A549 (cell line): ENCODE measurements at regions not wholly inside any gene's neighbourhood (a gene's known extent, or its start where the extent isn't known, plus 50 kb on each side); places are given as distances from the start of the nearest gene placed in this dataset.

Experiments used
- ATAC-seq, 2 experiments: fragments of 200-7000 bp in 1 of 2; fragments of >200 bp in 1 of 2; cut with Nextera tagmentation in 1 of 2; cut with Tn5 transposase in 1 of 2; 3 replicates each; pipeline versions ENCODE4 v1.8.0 to v1.9.1; 2018 to 2020; ENCODE audit warnings: mild to moderate bottlenecking in 1 of 2, moderate library complexity in 1 of 2
- CTCF ChIA-PET: fragments of 300-600 bp; sonication (Branson Sonifier 250); formaldehyde crosslinking; extraction: SDS; loops from one replicate; lab custom pipeline; 2021; ENCODE audit warnings: antibody characterized with exemption, inconsistent platforms; lab: Yijun Ruan, JAX
- POLR2A ChIA-PET: fragments of 350-600 bp; formaldehyde crosslinking; extraction: SDS; loops from one replicate; lab custom pipeline; 2021; ENCODE audit warnings: antibody characterized with exemption, inconsistent platforms; lab: Yijun Ruan, JAX
- DNase-seq, 2 experiments: peaks; one replicate each; pipeline versions ENCODE4 v3.0.0 to v3.0.0-alpha.2; 2011 to 2016; ENCODE audit warnings: low read depth in 1 of 2, low spot score in 1 of 2
- FAIRE-seq: peaks from 2 replicates; lab custom pipeline; 2011; peaks lifted over from hg19 to GRCh38; lab: Jason Lieb, UNC
- H3K27ac ChIP-seq, 2 experiments: fragments of >200 bp; sonication (Bioruptor Twin); formaldehyde crosslinking; 3 replicates each; pipeline ENCODE4 v1.5.1; 2016 to 2017
- H3K4me1 ChIP-seq: fragments of >200 bp; sonication (Bioruptor Twin); formaldehyde crosslinking; 3 replicates; pipeline ENCODE4 v1.6.1; 2016
- H3K4me2 ChIP-seq: fragments of >200 bp; sonication (Bioruptor Twin); formaldehyde crosslinking; 3 replicates; pipeline ENCODE4 v1.6.1; 2016
- H3K4me3 ChIP-seq: fragments of >200 bp; sonication (Bioruptor Twin); formaldehyde crosslinking; 3 replicates; pipeline ENCODE4 v1.5.1; 2016
- H3K9me3 ChIP-seq: fragments of >200 bp; sonication (Bioruptor Twin); formaldehyde crosslinking; 3 replicates; pipeline ENCODE4 v1.6.1; 2016
- CBX8 ChIP-seq: fragments of 200-600 bp; sonication (generic); IDR thresholded peaks from 2 replicates; pipeline ENCODE4 v1.6.1; 2016
- CEBPB ChIP-seq, 2 experiments: fragments of >200 bp in 1 of 2; sonication (Bioruptor Twin) in 1 of 2; formaldehyde crosslinking in 1 of 2; IDR thresholded peaks; 2 replicates each; pipeline ENCODE4 v1.6.1; 2012 to 2016
- CTCF ChIP-seq: fragments of >200 bp; sonication (Bioruptor Twin); formaldehyde crosslinking; IDR thresholded peaks from 3 replicates; pipeline ENCODE4 v1.5.1; 2016
- EHF ChIP-seq: fragments of 250-450 bp; sonication (Bioruptor Pico); IDR thresholded peaks from 2 replicates; pipeline ENCODE4 v1.5.0; 2020; ENCODE audit warnings: mild to moderate bottlenecking
- ESRRA ChIP-seq: fragments of 150-350 bp; IDR thresholded peaks from 2 replicates; pipeline ENCODE4 v1.6.1; 2014; ENCODE audit warnings: mild to moderate bottlenecking, low read length, borderline replicate concordance
- FOSB ChIP-seq: fragments of 250-450 bp; sonication (Bioruptor Pico); IDR thresholded peaks from 2 replicates; pipeline ENCODE4 v1.5.0; 2020; ENCODE audit warnings: mild to moderate bottlenecking, moderate library complexity
- HDAC2 ChIP-seq: fragments of 200-600 bp; sonication (generic); IDR thresholded peaks from 2 replicates; pipeline ENCODE4 v1.6.1; 2016
- HOXA7 ChIP-seq: fragments of 250-450 bp; sonication (Bioruptor Pico); IDR thresholded peaks from 2 replicates; pipeline ENCODE4 v1.5.0; 2020; ENCODE audit warnings: mild to moderate bottlenecking, moderate library complexity
- HOXB13 ChIP-seq: fragments of 250-450 bp; sonication (Bioruptor Pico); IDR thresholded peaks from 2 replicates; pipeline ENCODE4 v1.5.0; 2020; ENCODE audit warnings: low read depth, mild to moderate bottlenecking, moderate library complexity
- HOXB5 ChIP-seq: fragments of 250-450 bp; sonication (Bioruptor Pico); IDR thresholded peaks from 2 replicates; pipeline ENCODE4 v1.5.0; 2020; ENCODE audit warnings: mild to moderate bottlenecking, moderate library complexity
- KDM1A ChIP-seq: fragments of 200-600 bp; sonication (generic); IDR thresholded peaks from 2 replicates; pipeline ENCODE4 v1.6.1; 2016; ENCODE audit warnings: low read depth, mild to moderate bottlenecking
- MAFK ChIP-seq: fragments of 450-650 bp; IDR thresholded peaks from 2 replicates; pipeline ENCODE4 v1.6.1; 2014; ENCODE audit not compliant: partially characterized antibody
- MAX ChIP-seq: IDR thresholded peaks from 2 replicates; pipeline ENCODE4 v1.6.1; 2012
- MYC ChIP-seq: IDR thresholded peaks from 2 replicates; pipeline ENCODE4 v1.6.1; 2012; ENCODE audit warnings: mild to moderate bottlenecking, inconsistent platforms, low read length, improper control_type of control experiment, borderline replicate concordance
- NR3C1 ChIP-seq: fragments of >200 bp; sonication (Bioruptor Twin); formaldehyde crosslinking; IDR thresholded peaks from 3 replicates; pipeline ENCODE4 v1.6.1; 2017
- PHF8 ChIP-seq: fragments of 200-600 bp; sonication (generic); IDR thresholded peaks from 2 replicates; pipeline ENCODE4 v1.6.1; 2016; ENCODE audit warnings: low read depth, mild to moderate bottlenecking, antibody characterized with exemption, moderate library complexity, borderline replicate concordance
- RFX5 ChIP-seq: fragments of 450-650 bp; IDR thresholded peaks from 2 replicates; pipeline ENCODE4 v1.7.1; 2014; ENCODE audit warnings: antibody characterized with exemption, mild to moderate bottlenecking, moderate library complexity
- SMC3 ChIP-seq: fragments of >200 bp; sonication (Bioruptor Twin); formaldehyde crosslinking; IDR thresholded peaks from 3 replicates; pipeline ENCODE4 v1.6.1; 2018; ENCODE audit warnings: inconsistent platforms
- SREBF2 ChIP-seq: fragments of 450-650 bp; IDR thresholded peaks from 2 replicates; pipeline ENCODE4 v1.6.1; 2014; ENCODE audit warnings: mild to moderate bottlenecking, moderate library complexity
- TFCP2L1 ChIP-seq: fragments of 250-450 bp; sonication (Bioruptor Pico); IDR thresholded peaks from 2 replicates; pipeline ENCODE4 v1.5.0; 2021; ENCODE audit warnings: mild to moderate bottlenecking
- TP53 ChIP-seq: fragments of 250-450 bp; sonication (Bioruptor Pico); IDR thresholded peaks from 2 replicates; pipeline ENCODE4 v1.5.0; 2021; ENCODE audit warnings: mild to moderate bottlenecking, moderate library complexity
- ZNF302 ChIP-seq: fragments of 250-450 bp; sonication (Bioruptor Pico); IDR thresholded peaks from 2 replicates; pipeline ENCODE4 v1.9.0; 2021; ENCODE audit warnings: inconsistent platforms, mild to moderate bottlenecking, moderate library complexity
- ZSCAN20 ChIP-seq: fragments of 250-450 bp; sonication (Bioruptor Pico); IDR thresholded peaks from 2 replicates; pipeline ENCODE4 v1.8.0; 2022; ENCODE audit warnings: mild to moderate bottlenecking, moderate library complexity
- WGBS: methylation state at CpG from one replicate; pipeline ENCODE4 v1.1.6; 2017; ENCODE audit errors: missing lambda C conversion rate; 5-methylcytosine and 5-hydroxymethylcytosine counted together
- TF ChIP-seq, protein P1 (sequence below): fragments of 450-650 bp; IDR thresholded peaks from 2 replicates; pipeline ENCODE4 v1.6.1; 2014; ENCODE audit warnings: antibody characterized with exemption
- TF ChIP-seq, protein P2 (sequence below): fragments of 250-450 bp; sonication (Bioruptor Pico); IDR thresholded peaks from 2 replicates; pipeline ENCODE4 v1.5.0; 2021; ENCODE audit warnings: mild to moderate bottlenecking, moderate library complexity, borderline replicate concordance
- TF ChIP-seq, protein P3 (sequence below): fragments of 150-350 bp; IDR thresholded peaks from 2 replicates; pipeline ENCODE4 v1.6.1; 2014; ENCODE audit warnings: low read depth, mild to moderate bottlenecking, low read length

DNA sequence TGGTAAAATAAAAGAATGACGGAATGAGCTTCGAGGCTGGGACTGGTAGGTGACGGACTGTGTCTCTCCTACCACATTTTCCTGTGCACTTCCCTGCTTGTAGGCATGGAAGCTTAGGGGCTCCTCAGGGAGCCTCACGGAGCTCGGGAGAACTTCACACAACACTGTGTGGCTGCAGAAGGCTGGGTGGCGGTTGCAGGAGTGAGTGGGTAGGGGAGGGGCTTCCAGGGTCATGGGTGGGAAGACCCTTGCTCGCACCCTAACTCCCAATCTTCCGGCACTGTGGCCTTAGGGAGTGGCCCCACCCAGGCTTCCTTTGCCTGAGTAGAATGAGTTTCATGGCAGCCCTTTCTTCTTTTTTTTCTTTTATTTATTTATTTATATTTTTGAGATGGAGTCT lies 128.6 kb downstream of the INHBB start:
- peak overlapping the region in 1 of 2 experiments; percentile 11; a peak in 1 of 6 replicates for H3K27ac ChIP-seq
- H3K4me2 ChIP-seq, result no peak overlapping the region
- no peak overlapping the region for H3K4me3 ChIP-seq
- 96% methylated on average over 8 of the region's 8 CpGs for WGBS
- DNase-seq (no peak), ATAC-seq (no peak), FAIRE-seq (no peak)
- TF ChIP-seq ZSCAN20 (CRISPR knock-in tag) (no peak), HDAC2 (no peak), TP53 (CRISPR knock-in tag) (no peak), SMC3 (no peak), HOXB5 (CRISPR knock-in tag) (no peak), HOXA7 (CRISPR knock-in tag) (no peak)
- TF ChIP-seq, protein P1, sequence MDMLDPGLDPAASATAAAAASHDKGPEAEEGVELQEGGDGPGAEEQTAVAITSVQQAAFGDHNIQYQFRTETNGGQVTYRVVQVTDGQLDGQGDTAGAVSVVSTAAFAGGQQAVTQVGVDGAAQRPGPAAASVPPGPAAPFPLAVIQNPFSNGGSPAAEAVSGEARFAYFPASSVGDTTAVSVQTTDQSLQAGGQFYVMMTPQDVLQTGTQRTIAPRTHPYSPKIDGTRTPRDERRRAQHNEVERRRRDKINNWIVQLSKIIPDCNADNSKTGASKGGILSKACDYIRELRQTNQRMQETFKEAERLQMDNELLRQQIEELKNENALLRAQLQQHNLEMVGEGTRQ, result no peak
- TF ChIP-seq, protein P2, sequence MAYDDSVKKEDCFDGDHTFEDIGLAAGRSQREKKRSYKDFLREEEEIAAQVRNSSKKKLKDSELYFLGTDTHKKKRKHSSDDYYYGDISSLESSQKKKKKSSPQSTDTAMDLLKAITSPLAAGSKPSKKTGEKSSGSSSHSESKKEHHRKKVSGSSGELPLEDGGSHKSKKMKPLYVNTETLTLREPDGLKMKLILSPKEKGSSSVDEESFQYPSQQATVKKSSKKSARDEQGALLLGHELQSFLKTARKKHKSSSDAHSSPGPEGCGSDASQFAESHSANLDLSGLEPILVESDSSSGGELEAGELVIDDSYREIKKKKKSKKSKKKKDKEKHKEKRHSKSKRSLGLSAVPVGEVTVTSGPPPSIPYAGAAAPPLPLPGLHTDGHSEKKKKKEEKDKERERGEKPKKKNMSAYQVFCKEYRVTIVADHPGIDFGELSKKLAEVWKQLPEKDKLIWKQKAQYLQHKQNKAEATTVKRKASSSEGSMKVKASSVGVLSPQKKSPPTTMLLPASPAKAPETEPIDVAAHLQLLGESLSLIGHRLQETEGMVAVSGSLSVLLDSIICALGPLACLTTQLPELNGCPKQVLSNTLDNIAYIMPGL (CRISPR knock-in tag), result no peak
- CTCF ChIA-PET, result interaction anchor here (0.6 to 1.3 kb wide), 2 partner anchors 9 to 11 kb away, joined by 3 read pairs; no protein-coding TSS in a partner anchor
- peaks cover 31% of the 10 kb centered on the region for H3K4me1 ChIP-seq
- POLR2A ChIA-PET, result no interaction called here
- H3K9me3 ChIP-seq, result peaks cover 9% of the 10 kb centered on the region; the same call in 2 of the 3 replicates

- Histone ChIP-seq H3K9me3 (peaks cover 9% of the 10 kb centered on the region; the same call in 2 of the 3 replicates), H3K4me1 (peaks cover 14% of the 10 kb centered on the region), H3K4me2 (no peak overlapping the region), H3K27ac (peak overlapping the region in 1 of 2 experiments; percentile 18; a peak in 2 of 6 replicates), H3K4me3 (no peak overlapping the region)
- ATAC-seq (no peak), FAIRE-seq (no peak)
- WGBS, result 51% methylated on average over 7 of the region's 7 CpGs
- TF ChIP-seq SREBF2 (no peak), CTCF (no peak), MYC (no peak), CEBPB (IDR thresholded peaks at IDR 0.05) (no peak), MAFK (no peak), FOSB (CRISPR knock-in tag) (no peak), CBX8 (no peak), EHF (CRISPR knock-in tag) (no peak), RFX5 (no peak), PHF8 (no peak), KDM1A (no peak), HDAC2 (no peak), MAX (no peak), ESRRA (no peak), ZNF302 (no peak), NR3C1 (no peak), TFCP2L1 (no peak), HOXB13 (CRISPR knock-in tag) (no peak)
- TF ChIP-seq, protein P3, sequence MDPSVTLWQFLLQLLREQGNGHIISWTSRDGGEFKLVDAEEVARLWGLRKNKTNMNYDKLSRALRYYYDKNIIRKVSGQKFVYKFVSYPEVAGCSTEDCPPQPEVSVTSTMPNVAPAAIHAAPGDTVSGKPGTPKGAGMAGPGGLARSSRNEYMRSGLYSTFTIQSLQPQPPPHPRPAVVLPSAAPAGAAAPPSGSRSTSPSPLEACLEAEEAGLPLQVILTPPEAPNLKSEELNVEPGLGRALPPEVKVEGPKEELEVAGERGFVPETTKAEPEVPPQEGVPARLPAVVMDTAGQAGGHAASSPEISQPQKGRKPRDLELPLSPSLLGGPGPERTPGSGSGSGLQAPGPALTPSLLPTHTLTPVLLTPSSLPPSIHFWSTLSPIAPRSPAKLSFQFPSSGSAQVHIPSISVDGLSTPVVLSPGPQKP, result no peak
- TF ChIP-seq, all 56 proteins: peak for 0
- CTCF ChIA-PET, result interaction anchor here (1.0 kb wide), 1 partner anchor 12 kb away, joined by 3 read pairs; no protein-coding TSS in a partner anchor
- POLR2A ChIA-PET, result no interaction called here
- no peak for DNase-seq
Measured at GRCh38 chr2:120476141-120476540, 130.2 kb downstream of the INHBB start.
